ENCODE measurements at regions not wholly inside any gene's neighbourhood (a gene's known extent, or its start where the extent isn't known, plus 50 kb on each side); places are given as distances from the start of the nearest gene placed in this dataset.

DNA sequence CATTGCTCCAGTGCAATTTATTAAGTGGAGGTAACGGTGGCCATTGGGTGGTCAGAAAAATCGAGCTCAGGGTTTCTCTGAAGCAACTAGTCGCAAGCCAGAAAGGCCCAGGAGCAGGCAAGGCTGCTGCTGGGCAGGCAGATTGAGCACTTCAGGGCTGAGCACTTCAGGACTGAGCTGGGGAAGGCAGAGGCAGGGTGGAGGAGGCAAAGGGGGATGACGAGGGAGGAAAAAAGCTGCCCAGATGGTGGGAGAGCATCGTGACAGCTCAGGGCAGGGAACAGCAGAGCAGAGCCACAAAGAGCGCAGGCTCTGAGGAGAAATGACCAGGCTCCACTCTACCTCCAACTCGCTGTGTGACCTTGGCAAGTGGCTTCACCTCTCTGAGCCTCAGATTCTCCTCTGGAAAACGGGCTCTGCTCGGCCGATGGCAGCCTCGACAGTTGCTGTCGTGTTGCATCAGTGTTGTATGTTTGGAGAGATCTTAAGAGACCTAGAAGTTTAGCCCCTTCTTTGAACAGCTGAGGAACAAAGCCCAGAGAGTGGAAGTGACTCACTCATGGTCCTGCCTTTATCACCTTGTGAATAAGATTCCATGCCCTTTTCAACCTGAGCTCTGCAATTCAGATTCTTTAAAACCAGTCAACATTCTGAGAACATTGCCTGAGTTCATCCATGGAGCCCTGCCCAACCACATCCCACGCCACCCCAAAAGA is 141.4 kb downstream of the SYF2 start:
- ChIA-PET POLR2A (interaction anchor here (0.7 kb wide), 1 partner anchor 8 kb away, joined by 3 read pairs; no protein-coding TSS in a partner anchor), CTCF (interaction anchor here (0.9 to 1.5 kb wide), 3 partner anchors 9 to 121 kb away, joined by 3 to 6 read pairs (median 3); no protein-coding TSS in a partner anchor)
- Mint-ChIP-seq H3K27me3 (ENCODE audit: low read depth) (peaks cover 21% of the 10 kb centered on the region), H3K9me3 (ENCODE audit: insufficient read depth) (peaks cover 2% of the 10 kb centered on the region), H3K4me1 (ENCODE audit: low read depth) (peaks cover 40% of the 10 kb centered on the region), H3K36me3 (ENCODE audit: low read depth) (peaks cover 11% of the 10 kb centered on the region), H3K4me3 (no peak overlapping the region), H3K27ac (no peak overlapping the region)
- no peak for ATAC-seq
- no peak for DNase-seq

DNA sequence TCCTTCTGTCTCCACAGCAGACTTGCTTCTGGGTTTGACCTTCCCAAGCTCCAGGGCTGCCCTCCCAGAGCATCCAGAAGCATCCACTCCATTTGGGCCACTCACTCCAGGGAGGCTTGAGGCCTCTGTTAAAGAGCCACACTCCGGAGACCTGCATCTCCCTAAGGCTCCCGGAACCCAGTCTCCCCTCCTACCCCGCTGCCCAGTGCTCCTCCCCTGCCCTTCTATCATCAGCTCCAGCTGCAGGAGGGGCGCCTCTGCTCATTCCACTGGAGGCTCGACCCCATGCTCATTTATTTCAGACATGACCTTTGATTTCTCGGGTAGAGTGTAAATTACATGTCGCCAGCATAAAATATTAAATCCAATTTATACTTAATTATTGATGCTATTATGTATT is 142.5 kb downstream of the SYF2 start:
- H3K4me3 Mint-ChIP-seq = no peak overlapping the region
- peaks cover 29% of the 10 kb centered on the region for H3K4me1 Mint-ChIP-seq (ENCODE audit: low read depth)
- ChIA-PET POLR2A (interaction anchor here (0.6 kb wide), 2 partner anchors 14 to 117 kb away, joined by 3 to 6 read pairs; no protein-coding TSS in a partner anchor), CTCF (interaction anchor here (0.9 kb wide), 1 partner anchor 10 kb away, joined by 3 read pairs; no protein-coding TSS in a partner anchor)
- DNase-seq (no peak), ATAC-seq (no peak)
- no peak overlapping the region for H3K27ac Mint-ChIP-seq
- H3K9me3 Mint-ChIP-seq (ENCODE audit: insufficient read depth) = no peaks in the 10 kb centered on the region
- H3K36me3 Mint-ChIP-seq (ENCODE audit: low read depth) = peaks cover 7% of the 10 kb centered on the region
- H3K27me3 Mint-ChIP-seq (ENCODE audit: low read depth) = peaks cover 31% of the 10 kb centered on the region

DNA sequence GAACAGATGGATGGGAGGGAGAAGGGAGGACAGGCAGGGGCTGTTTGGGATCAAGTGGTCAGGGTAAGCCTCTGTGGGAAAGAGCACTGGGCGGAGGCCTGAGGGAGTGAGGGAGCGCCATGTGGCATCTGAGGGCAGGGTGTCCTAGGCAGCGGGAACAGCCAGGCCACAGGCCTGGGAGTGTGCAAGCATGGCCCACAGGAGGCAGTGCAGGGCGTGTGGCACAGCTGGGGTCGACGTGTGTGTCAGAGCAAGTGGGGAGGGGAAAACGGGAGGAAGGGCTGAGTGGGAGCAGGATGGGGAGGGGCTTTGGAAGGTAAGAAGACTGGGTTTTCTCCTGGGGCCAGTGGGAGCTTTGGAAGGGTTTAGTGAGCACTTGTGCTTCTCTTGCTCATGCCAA is 143.4 kb downstream of the SYF2 start:
- ChIA-PET POLR2A (no interaction called here), CTCF (interaction anchor here (0.9 kb wide), 1 partner anchor 11 kb away, joined by 3 read pairs; no protein-coding TSS in a partner anchor)
- H3K27ac Mint-ChIP-seq = no peak overlapping the region
- no peak for ATAC-seq
- peaks cover 20% of the 10 kb centered on the region for H3K4me1 Mint-ChIP-seq (ENCODE audit: low read depth)
- no peak overlapping the region for H3K4me3 Mint-ChIP-seq
- peaks cover 38% of the 10 kb centered on the region for H3K27me3 Mint-ChIP-seq (ENCODE audit: low read depth)
- no peak for DNase-seq
- peaks cover 2% of the 10 kb centered on the region for H3K36me3 Mint-ChIP-seq (ENCODE audit: low read depth)
- no peaks in the 10 kb centered on the region for H3K9me3 Mint-ChIP-seq (ENCODE audit: insufficient read depth)

DNA sequence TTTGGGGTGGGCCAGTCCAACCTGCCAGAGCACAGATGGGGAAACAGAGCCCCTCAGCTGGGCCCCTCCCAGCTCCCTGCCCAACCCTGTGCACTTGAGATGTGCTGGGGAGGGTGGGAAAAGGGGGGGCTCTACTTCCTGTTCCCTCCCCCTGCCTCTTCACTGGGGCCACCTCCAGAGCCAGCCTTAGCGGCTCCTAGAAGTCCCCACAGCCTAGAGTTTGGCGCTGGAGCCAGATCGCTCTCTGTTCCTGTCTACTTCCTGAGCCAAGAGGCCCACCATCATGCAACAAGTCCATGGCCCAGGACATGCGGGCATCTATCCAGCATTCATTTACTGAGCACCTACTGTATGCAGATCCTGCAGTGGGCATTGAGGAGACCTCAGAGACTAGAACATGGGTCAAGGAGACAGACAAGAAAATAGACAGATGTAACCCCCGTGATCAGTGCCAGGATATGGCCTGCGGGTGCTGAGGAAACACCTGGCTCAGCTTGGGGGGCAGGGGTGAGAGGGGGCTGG is 144.1 kb downstream of the SYF2 start:
- no peak for ATAC-seq
- ChIA-PET CTCF (interaction anchor here (1.3 to 2.5 kb wide), 2 partner anchors 11 to 13 kb away, joined by 5 to 14 read pairs; no protein-coding TSS in a partner anchor), POLR2A (no interaction called here)
- Mint-ChIP-seq H3K27ac (no peak overlapping the region), H3K4me1 (ENCODE audit: low read depth) (peaks cover 16% of the 10 kb centered on the region), H3K4me3 (no peak overlapping the region), H3K36me3 (ENCODE audit: low read depth) (no peaks in the 10 kb centered on the region), H3K9me3 (ENCODE audit: insufficient read depth) (no peaks in the 10 kb centered on the region), H3K27me3 (ENCODE audit: low read depth) (peaks cover 39% of the 10 kb centered on the region)
- DNase-seq = no peak

GRCh38 chr1:25086518-25087079 is 145.7 kb downstream of the SYF2 start:
- CTCF ChIA-PET = interaction anchor here (1.2 to 2.5 kb wide), 3 partner anchors 15 to 18 kb away, joined by 3 to 14 read pairs (median 4); no protein-coding TSS in a partner anchor
- no peak for ATAC-seq
- POLR2A ChIA-PET = no interaction called here
- no peak overlapping the region for H3K27ac Mint-ChIP-seq
- H3K9me3 Mint-ChIP-seq (ENCODE audit: insufficient read depth) = no peaks in the 10 kb centered on the region
- H3K4me1 Mint-ChIP-seq (ENCODE audit: low read depth) = peaks cover 7% of the 10 kb centered on the region
- no peak overlapping the region for H3K4me3 Mint-ChIP-seq
- no peaks in the 10 kb centered on the region for H3K36me3 Mint-ChIP-seq (ENCODE audit: low read depth)
- H3K27me3 Mint-ChIP-seq (ENCODE audit: low read depth) = peaks cover 46% of the 10 kb centered on the region
- no peak for DNase-seq

DNA sequence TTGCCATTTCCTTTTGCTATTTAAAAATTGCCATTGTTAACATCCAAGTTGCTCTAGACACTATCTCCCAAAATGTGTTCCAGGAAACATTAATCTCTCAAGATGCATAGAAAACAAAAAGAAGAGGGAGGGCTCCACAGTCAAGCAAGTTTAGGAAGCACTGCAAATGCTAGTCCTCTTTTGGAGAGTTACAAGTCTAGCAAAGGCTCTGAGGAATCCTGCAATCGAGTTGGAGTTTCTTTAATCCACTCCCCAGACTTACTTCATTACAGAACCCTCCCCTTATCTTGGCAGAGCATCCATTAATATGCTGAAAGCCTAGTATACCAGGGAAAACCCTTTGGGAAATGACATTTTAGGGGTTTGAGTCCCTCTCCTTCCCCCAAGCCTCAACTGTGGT is 147.9 kb downstream of the SYF2 start:
- DNase-seq = no peak
- CTCF ChIA-PET = no interaction called here
- Mint-ChIP-seq H3K9me3 (ENCODE audit: insufficient read depth) (no peaks in the 10 kb centered on the region), H3K27me3 (ENCODE audit: low read depth) (peaks cover 40% of the 10 kb centered on the region), H3K36me3 (ENCODE audit: low read depth) (no peaks in the 10 kb centered on the region), H3K4me3 (no peak overlapping the region), H3K27ac (no peak overlapping the region), H3K4me1 (ENCODE audit: low read depth) (peaks cover 3% of the 10 kb centered on the region)
- ATAC-seq = no peak
- POLR2A ChIA-PET = no interaction called here

DNA sequence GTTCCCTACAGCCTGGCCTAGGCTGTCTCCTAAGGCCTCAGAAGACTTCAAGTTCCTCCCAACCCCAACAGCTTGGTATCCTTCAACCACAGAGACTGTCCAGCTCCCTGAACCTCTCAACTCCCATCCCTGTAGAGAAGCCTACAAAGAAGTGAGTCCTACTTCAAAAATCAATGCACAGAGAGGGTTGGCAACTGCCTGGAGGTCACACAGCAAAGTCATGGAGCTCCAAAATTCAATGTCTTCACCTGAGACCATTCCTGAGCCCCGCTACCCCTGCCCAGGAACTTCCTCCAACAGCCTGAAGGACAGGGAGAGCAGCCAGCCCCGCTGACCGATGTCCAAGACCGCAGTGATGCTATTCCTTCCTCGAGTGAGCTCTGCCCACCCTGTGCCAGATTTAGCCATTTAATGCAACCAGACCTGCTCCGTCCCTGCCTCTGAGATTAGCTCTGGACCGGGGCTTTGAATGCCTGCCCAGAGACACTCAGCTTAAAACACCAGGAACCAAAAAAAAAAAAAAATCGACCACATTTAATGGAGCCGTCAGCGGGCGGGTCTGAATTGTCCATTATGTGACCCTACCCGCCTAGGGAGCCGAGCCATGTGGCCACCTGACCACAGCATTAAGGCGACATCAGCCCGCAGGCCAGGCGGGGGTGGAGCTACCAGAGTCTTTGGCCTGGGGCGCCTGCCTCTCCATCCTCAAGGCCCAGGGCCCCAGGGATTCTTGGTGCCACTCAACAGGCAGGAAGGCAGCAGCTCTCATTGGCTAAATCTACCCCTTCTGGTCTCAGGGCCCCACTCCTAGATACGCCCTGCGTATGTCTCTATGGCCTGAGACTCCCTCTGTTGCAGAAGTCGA is 148.6 kb downstream of the SYF2 start:
- POLR2A ChIA-PET = no interaction called here
- Mint-ChIP-seq H3K27ac (no peak overlapping the region), H3K9me3 (ENCODE audit: insufficient read depth) (no peaks in the 10 kb centered on the region), H3K27me3 (ENCODE audit: low read depth) (peaks cover 37% of the 10 kb centered on the region), H3K4me1 (ENCODE audit: low read depth) (peaks cover 3% of the 10 kb centered on the region), H3K4me3 (no peak overlapping the region), H3K36me3 (ENCODE audit: low read depth) (no peaks in the 10 kb centered on the region)
- CTCF ChIA-PET = interaction anchor here (1.4 kb wide), 1 partner anchor 18 kb away, joined by 4 read pairs; no protein-coding TSS in a partner anchor
- DNase-seq (no peak), ATAC-seq (no peak)

- peaks cover 36% of the 10 kb centered on the region for H3K27me3 Mint-ChIP-seq (ENCODE audit: low read depth)
- POLR2A ChIA-PET = no interaction called here
- no peaks in the 10 kb centered on the region for H3K9me3 Mint-ChIP-seq (ENCODE audit: insufficient read depth)
- no peak overlapping the region for H3K4me3 Mint-ChIP-seq
- H3K36me3 Mint-ChIP-seq (ENCODE audit: low read depth) = no peaks in the 10 kb centered on the region
- CTCF ChIA-PET = interaction anchor here (1.4 kb wide), 1 partner anchor 19 kb away, joined by 4 read pairs; no protein-coding TSS in a partner anchor
- H3K4me1 Mint-ChIP-seq (ENCODE audit: low read depth) = no peaks in the 10 kb centered on the region
- H3K27ac Mint-ChIP-seq = no peak overlapping the region
- no peak for ATAC-seq
- DNase-seq = no peak
Observed at GRCh38 chr1:25082995-25083394, 149.3 kb downstream of the SYF2 start.

- CTCF ChIA-PET = no interaction called here
- H3K36me3 Mint-ChIP-seq (ENCODE audit: low read depth) = no peaks in the 10 kb centered on the region
- peaks cover 2% of the 10 kb centered on the region for H3K9me3 Mint-ChIP-seq (ENCODE audit: insufficient read depth)
- DNase-seq (no peak), ATAC-seq (no peak)
- H3K27me3 Mint-ChIP-seq (ENCODE audit: low read depth) = peaks cover 36% of the 10 kb centered on the region
- POLR2A ChIA-PET = no interaction called here
- no peaks in the 10 kb centered on the region for H3K4me1 Mint-ChIP-seq (ENCODE audit: low read depth)
- no peak overlapping the region for H3K27ac Mint-ChIP-seq
- H3K4me3 Mint-ChIP-seq = no peak overlapping the region
Observed at GRCh38 chr1:25082216-25082899, 149.9 kb downstream of the SYF2 start.

- POLR2A ChIA-PET = no interaction called here
- Mint-ChIP-seq H3K36me3 (ENCODE audit: low read depth) (no peaks in the 10 kb centered on the region), H3K27me3 (ENCODE audit: low read depth) (peaks cover 37% of the 10 kb centered on the region), H3K4me1 (ENCODE audit: low read depth) (no peaks in the 10 kb centered on the region), H3K27ac (no peak overlapping the region), H3K9me3 (ENCODE audit: insufficient read depth) (peaks cover 9% of the 10 kb centered on the region), H3K4me3 (no peak overlapping the region)
- DNase-seq (no peak), ATAC-seq (no peak)
- CTCF ChIA-PET = interaction anchor here (1.2 kb wide), 1 partner anchor 17 kb away, joined by 3 read pairs; no protein-coding TSS in a partner anchor
Observed at GRCh38 chr1:25081496-25081895, 150.8 kb downstream of the SYF2 start.
